NCI-H526 (cell line): ENCODE measurements at regions not wholly inside any gene's neighbourhood (a gene's known extent, or its start where the extent isn't known, plus 50 kb on each side); places are given as distances from the start of the nearest gene placed in this dataset.

ENCODE experiments used
- DNase-seq, 2 experiments: peaks; one replicate each; lab custom pipeline; 2025; lab: John Stamatoyannopoulos, UW

DNA sequence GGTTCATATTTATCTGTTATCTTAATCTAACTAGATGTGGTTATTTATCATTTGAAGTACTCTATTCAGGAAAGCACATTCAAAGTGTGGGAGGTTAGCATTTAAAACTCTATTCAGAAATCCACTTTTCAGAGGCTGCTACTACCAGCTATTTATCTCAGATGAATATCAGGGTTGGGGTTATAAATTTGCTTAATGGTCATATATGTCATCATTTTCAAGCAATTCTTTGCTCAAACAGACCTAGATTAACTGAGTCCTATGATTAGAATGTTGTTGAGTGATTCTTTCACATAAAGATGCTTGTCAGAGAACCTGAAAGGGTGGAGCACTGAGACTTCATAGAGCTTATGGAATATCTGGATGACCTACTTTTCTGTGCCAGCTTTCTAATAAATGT, 436.9 kb upstream of the TGFBR2 start:
- no peak for DNase-seq

- peak in 1 of 2 experiments; percentile 1 for DNase-seq
Measured at GRCh38 chr3:30170681-30171438, 435.5 kb upstream of the TGFBR2 start.

GRCh38 chr3:30174357-30174756, 432.0 kb upstream of the TGFBR2 start:
- no peak for DNase-seq

DNA sequence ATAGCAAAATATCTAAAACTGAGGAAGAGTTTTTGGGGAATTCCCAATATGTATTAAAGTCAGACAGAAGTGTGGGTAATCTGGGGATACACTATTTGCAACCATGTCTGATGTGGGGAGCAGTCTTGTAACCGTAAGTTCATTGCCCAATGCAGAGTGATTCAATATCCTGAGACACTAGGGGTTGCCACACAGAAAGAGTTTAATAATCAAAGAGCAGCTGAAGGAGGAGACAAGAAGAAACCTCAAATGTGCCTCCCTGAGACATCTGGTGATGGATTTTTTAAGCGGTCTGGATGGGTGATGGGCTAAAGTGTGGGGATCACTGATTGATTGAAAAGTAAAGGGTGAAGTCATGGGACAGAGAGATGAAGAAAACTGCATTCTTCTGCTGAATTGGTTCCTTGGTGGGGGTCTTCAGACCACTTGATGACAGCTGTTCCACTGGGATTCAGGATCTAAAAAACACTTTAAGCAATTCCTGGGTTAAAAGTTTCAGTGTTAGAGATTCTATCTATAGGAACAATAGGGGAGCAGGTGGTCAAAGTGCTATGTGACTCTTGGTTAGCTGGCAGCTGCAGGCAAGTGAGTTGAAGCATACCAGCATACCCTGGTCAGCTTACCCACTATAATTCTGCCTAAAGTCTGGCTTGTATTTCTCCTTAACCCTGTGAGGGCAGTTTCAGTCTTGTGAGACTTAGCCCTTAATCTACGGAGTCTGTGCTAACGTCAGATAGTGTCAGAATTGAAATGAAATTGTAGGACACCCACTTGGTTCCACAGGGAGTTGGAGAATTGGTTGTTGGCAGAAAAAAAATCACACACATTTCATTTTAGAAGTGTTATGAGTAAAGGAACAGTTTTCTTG, 425.9 kb upstream of the TGFBR2 start:
- no peak for DNase-seq

GRCh38 chr3:30181178-30181465, 425.3 kb upstream of the TGFBR2 start:
- DNase-seq: no peak

GRCh38 chr3:30181581-30181980, 424.8 kb upstream of the TGFBR2 start:
- no peak for DNase-seq

- DNase-seq: no peak
Measured at GRCh38 chr3:30183421-30183820, 423.0 kb upstream of the TGFBR2 start.

DNA sequence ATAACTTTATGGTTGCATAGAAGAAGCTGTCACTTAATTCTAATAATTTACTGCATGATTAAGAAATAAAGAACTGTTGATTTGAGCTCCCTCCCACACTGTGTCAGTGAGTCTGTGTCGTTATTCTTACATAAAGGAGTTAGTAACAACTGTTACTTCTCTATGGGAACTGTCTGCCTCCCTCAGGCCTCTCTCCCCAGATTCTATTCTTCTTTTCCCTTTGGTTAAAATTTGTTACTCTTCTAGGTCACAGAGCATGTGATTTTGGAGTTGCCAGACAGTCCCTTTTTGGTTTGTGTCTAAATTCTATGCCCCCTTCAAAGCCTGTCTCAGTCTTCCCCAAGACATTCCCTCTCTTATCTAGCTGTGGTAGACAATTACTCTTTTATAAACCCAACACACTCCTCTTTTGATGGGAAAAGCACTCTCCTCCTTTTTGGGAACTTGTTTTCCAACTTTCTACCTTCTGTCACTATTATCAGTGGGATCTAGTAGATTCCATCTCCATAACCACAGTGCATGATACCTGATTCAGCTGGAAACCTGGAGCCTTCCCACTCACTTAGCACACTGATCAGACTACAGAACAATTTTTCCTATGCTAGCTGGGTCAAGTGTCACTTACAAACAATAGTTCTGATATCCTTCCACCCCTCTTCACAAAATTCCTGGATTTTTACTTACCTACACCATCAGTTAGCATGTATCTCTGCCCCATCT, 422.1 kb upstream of the TGFBR2 start:
- no peak for DNase-seq

DNA sequence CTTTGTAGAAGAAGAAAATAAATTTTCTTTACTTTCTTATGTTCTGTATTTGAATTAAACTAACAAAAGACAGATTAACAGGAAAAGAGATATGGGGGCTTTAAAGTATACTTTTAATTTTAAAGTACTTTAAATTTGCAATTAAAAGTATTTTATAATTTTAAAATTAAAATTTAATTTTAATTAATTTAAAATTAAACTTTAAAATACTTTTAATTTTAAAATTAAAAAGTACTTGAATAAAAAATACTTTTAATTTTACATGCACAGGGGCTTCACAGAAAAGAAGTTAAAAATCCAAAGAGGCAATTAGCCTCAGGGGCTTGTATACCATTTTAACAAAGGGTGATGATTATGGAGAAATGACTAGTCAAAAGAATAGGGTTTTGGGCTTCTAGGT, 420.5 kb upstream of the TGFBR2 start:
- DNase-seq: no peak

DNA sequence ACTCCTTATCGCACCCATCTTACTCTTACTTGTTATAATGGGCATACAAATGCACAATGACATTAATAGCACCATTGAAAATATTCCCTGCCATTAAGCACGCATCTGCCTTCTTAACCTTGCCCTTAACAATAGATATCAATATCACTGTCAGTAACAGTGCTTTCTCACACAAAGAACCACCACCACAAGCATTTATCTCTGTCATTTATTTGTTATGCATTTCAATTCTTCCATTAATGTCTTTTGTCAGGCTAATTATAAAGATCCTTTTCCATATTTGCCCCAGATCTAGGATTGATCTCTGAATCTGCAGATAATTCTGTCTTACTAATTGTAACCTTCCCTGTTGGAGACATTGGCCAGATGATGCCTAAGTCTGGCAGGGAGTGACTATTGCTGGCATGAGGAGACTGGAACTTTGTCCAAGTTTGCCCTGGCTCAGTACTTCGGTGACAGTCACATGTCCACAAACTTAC, 419.6 kb upstream of the TGFBR2 start:
- no peak for DNase-seq

GRCh38 chr3:30187366-30187765, 419.0 kb upstream of the TGFBR2 start:
- DNase-seq: no peak

DNA sequence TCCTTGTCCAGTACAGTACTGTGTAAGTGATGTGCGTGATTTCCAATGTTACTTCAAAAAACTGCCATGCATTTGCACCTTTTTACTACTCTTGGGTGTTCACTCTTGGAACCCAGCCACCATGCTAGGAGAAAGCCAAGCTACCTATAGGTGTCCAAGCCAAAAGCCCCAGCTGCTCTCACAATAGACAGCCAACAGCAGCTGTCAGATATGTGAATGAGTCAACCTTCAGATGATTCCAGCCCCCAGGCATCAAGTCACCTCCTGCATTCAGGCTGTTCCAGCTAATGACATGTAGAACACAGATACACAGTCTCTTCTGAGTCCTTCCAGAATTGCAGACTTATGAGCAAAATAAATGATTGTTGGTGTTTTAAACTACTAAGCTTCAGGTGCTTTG, 417.7 kb upstream of the TGFBR2 start:
- DNase-seq: no peak

- DNase-seq: no peak
Measured at GRCh38 chr3:30189900-30190299, 416.5 kb upstream of the TGFBR2 start.

- DNase-seq: no peak
Measured at GRCh38 chr3:30193625-30194044, 412.8 kb upstream of the TGFBR2 start.

GRCh38 chr3:30195352-30195751, 411.0 kb upstream of the TGFBR2 start:
- no peak for DNase-seq

DNA sequence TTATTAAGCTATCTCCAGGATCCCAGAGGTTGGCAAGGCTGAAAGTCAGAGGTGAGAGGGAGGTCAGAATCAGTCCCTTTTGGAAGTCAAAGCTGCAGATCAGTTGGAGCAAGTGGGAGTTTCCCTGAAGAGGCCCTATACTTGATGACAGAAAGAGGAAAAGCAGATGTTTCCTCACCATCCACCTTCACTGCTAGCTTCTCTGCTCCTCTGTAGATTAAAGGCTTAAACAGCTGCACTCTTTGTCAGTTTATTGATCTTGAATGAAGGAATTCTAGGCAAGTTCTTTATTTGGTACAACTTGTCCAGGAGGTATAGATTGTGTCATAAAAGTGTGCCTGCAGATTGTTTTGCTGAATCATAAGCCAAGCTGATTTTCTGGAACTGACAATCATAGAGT, 408.2 kb upstream of the TGFBR2 start:
- DNase-seq: no peak

- peak in 1 of 2 experiments; percentile 67 for DNase-seq
Measured at GRCh38 chr3:30199096-30199759, 407.2 kb upstream of the TGFBR2 start.

- DNase-seq: no peak
Measured at GRCh38 chr3:30199855-30200254, 406.5 kb upstream of the TGFBR2 start.

DNA sequence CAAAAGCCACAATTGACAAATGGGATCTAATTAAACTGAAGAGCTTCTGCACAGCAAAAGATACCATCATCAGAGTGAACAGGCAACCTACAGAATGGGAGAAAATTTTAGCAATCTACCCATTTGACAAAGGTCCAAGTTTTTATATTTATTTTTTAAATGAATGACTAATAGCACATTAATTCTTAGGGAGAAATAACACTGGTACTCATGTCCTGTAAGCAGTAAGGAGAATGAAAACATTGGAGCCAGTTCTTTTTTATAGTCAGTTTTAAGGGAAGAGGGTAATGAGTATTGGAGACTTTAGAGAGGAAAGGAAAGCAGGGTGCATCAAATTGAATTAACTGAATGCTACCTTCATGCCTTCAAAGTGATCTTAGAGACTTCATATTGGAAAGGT, 404.7 kb upstream of the TGFBR2 start:
- no peak for DNase-seq

DNA sequence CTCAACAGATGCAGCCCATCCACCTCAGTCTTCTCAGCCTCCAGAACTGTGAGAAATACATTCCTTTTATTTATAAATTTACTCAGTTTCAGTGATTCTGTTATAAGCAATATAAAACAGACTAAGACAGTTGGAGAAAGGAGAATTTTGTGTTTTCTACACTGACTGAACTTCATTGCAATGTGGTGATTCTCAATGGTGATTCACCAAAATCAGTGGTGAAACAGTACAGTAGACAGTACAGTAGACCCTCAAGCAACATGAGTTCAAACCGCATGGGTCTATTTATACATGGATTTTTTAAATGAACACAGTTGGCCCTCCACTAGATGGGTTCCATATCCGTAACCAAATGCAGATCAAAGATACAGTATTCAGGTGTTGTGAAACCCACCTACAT, 403.1 kb upstream of the TGFBR2 start:
- DNase-seq: no peak

DNA sequence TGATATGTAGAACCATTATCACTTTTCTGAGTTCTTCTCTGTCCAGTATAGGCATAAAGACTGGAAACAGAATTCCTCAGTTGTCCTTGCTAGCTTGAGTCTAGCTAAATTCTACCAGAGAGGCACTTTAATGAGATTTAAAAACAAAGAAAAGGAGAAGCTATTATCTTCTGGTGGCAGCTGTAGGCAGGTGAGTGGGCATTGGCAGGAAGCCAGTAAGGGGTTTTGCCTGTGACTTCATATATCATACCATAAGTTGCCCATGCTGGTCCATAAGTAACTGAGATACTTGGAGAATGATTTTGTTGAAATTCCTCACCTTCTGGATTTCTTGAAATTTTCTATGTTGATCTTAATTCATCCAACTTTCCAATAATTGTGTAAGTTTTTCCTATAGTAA, 402.3 kb upstream of the TGFBR2 start:
- DNase-seq: no peak

DNA sequence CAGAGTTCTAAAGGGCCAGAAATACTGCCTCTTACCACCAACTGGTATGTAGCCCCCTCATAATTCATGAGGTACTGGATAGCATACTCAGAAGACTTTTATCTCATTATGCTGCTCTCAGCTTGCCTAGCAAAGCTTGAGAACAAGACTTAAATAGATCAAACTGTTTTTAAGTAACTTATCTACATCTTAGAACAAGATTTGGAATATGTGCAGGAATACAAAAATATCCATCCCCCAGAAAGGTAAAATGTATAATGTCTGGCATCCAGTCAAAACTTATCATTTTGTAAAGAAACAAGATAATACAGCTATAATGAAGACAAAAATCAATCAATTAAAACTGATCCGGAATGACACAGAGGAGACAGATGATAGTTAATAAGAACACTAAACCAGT, 400.4 kb upstream of the TGFBR2 start:
- no peak for DNase-seq
